Prostate gland (tissue), 2 donors: ENCODE measurements at regions not wholly inside any gene's neighbourhood (a gene's known extent, or its start where the extent isn't known, plus 50 kb on each side); places are given as distances from the start of the nearest gene placed in this dataset.

Source experiments
- CTCF ChIP-seq, 4 experiments: fragments of 200-600 bp in 2 of 4; fragments of 450-650 bp in 2 of 4; sonication (generic) in 2 of 4; IDR thresholded peaks; 1 replicate in 3 of 4; 2 replicates in 1 of 4; pipeline ENCODE4 v1.5.1; 2016 to 2019; ENCODE audit warnings: antibody characterized with exemption in 4 of 4, mild to moderate bottlenecking in 2 of 4, moderate library complexity in 2 of 4
- POLR2A ChIP-seq: fragments of 450-650 bp; IDR thresholded peaks from one replicate; pipeline ENCODE4 v1.6.1; 2016; ENCODE audit warnings: antibody characterized with exemption, mild to moderate bottlenecking

- TF ChIP-seq CTCF (IDR thresholded peaks at IDR 0.05), result no peak
- no peak for TF ChIP-seq POLR2A
These were observed 200.7 kb upstream of the PIK3C3 start for GRCh38 chr18:41754332-41754731.
